GM19395 (cell line): ENCODE measurements at regions not wholly inside any gene's neighbourhood (a gene's known extent, or its start where the extent isn't known, plus 50 kb on each side); places are given as distances from the start of the nearest gene placed in this dataset.

Source experiments
- ATAC-seq: cut with Tn5 transposase; IDR thresholded peaks from one replicate; pipeline ENCODE4 v1.9.1; 2021; ENCODE audit warnings: mild to moderate bottlenecking, moderate library complexity; ENCODE audit not compliant: unreplicated experiment

GRCh38 chr11:128048121-128048520, 539.2 kb downstream of the ETS1 start:
- no peak for ATAC-seq

- ATAC-seq = no peak
Observed at GRCh38 chr11:128047026-128047425, 540.3 kb downstream of the ETS1 start.

- ATAC-seq = no peak
Observed at GRCh38 chr11:128046213-128046612, 541.1 kb downstream of the ETS1 start.

- no peak for ATAC-seq
Observed at GRCh38 chr11:128045094-128045725, 542.1 kb downstream of the ETS1 start.

GRCh38 chr11:128042290-128042751, 545.0 kb downstream of the ETS1 start:
- no peak for ATAC-seq

- no peak for ATAC-seq
Observed at GRCh38 chr11:128040603-128041002, 546.8 kb downstream of the ETS1 start.

- peak; percentile 93 for ATAC-seq
Observed at GRCh38 chr11:128039140-128040021, 548.0 kb downstream of the ETS1 start.

GRCh38 chr11:128036556-128037093, 550.7 kb downstream of the ETS1 start:
- no peak for ATAC-seq

- no peak for ATAC-seq
Observed at GRCh38 chr11:128036006-128036405, 551.4 kb downstream of the ETS1 start.

GRCh38 chr11:128031538-128032134, 555.7 kb downstream of the ETS1 start:
- ATAC-seq = peak; percentile 95

GRCh38 chr11:128029219-128029722, 558.1 kb downstream of the ETS1 start:
- ATAC-seq = no peak

GRCh38 chr11:128026596-128026995, 560.8 kb downstream of the ETS1 start:
- no peak for ATAC-seq

GRCh38 chr11:128022761-128023160, 564.6 kb downstream of the ETS1 start:
- no peak for ATAC-seq

GRCh38 chr11:128022007-128022368, 565.4 kb downstream of the ETS1 start:
- peak; percentile 71 for ATAC-seq

GRCh38 chr11:128021349-128022006, 565.9 kb downstream of the ETS1 start:
- peak; percentile 41 for ATAC-seq

- ATAC-seq = no peak
Observed at GRCh38 chr11:128018692-128019091, 568.7 kb downstream of the ETS1 start.

GRCh38 chr11:128005562-128005961, 581.8 kb downstream of the ETS1 start:
- ATAC-seq = no peak

- no peak for ATAC-seq
Observed at GRCh38 chr11:127998421-127998820, 588.9 kb downstream of the ETS1 start.

- ATAC-seq = no peak
Observed at GRCh38 chr11:127997594-127997993, 589.8 kb downstream of the ETS1 start.

- no peak for ATAC-seq
Observed at GRCh38 chr11:127996825-127997224, 590.5 kb downstream of the ETS1 start.

- no peak for ATAC-seq
Observed at GRCh38 chr11:127995921-127996320, 591.4 kb downstream of the ETS1 start.
